Testis (tissue), 2 donors: ENCODE measurements at regions not wholly inside any gene's neighbourhood (a gene's known extent, or its start where the extent isn't known, plus 50 kb on each side); places are given as distances from the start of the nearest gene placed in this dataset.

Source experiments
- DNase-seq: peaks from one replicate; pipeline ENCODE4 v3.0.0-alpha.2; 2019
- H3K27ac ChIP-seq, 2 donors: fragments of 200-600 bp; sonication (generic); one replicate each; pipeline ENCODE4 v1.5.1; 2019
- H3K27me3 ChIP-seq: fragments of 200-600 bp; sonication (generic); one replicate; pipeline ENCODE4 v1.5.1; 2019
- H3K36me3 ChIP-seq: fragments of 200-600 bp; sonication (generic); one replicate; pipeline ENCODE4 v1.5.1; 2017; ENCODE audit warnings: low read depth; ENCODE audit errors: missing control alignments
- H3K4me1 ChIP-seq: fragments of 200-600 bp; sonication (generic); one replicate; pipeline ENCODE4 v1.5.1; 2019
- H3K4me3 ChIP-seq, 2 donors: fragments of 200-600 bp; sonication (generic); one replicate each; pipeline ENCODE4 v1.5.1; 2017 to 2019
- H3K9me3 ChIP-seq: fragments of 200-600 bp; sonication (generic); one replicate; pipeline ENCODE4 v1.5.1; 2017
- POLR2A ChIP-seq: fragments of 450-650 bp; IDR thresholded peaks from one replicate; pipeline ENCODE4 v1.6.1; 2017; ENCODE audit warnings: antibody characterized with exemption, mild to moderate bottlenecking, moderate library complexity
- WGBS, 2 donors: methylation state at CpG; one replicate each; pipeline ENCODE4 v1.1.5; 2018; 5-methylcytosine and 5-hydroxymethylcytosine counted together
- intact Hi-C: fragments of 100-400 bp; cut with DNase I; formaldehyde crosslinking; loops from one replicate; pipeline ENCODE4 v1.15.1; 2023; ENCODE audit warnings: low total_unique reads
- TF ChIP-seq, protein P1 (sequence below), 3 experiments: fragments of 450-650 bp in 2 of 3; fragments of 200-600 bp in 1 of 3; sonication (generic) in 1 of 3; IDR thresholded peaks; one replicate each; pipeline ENCODE4 v1.5.1; 2016 to 2019; ENCODE audit warnings: antibody characterized with exemption in 3 of 3, mild to moderate bottlenecking in 2 of 3, moderate library complexity in 1 of 3

DNA sequence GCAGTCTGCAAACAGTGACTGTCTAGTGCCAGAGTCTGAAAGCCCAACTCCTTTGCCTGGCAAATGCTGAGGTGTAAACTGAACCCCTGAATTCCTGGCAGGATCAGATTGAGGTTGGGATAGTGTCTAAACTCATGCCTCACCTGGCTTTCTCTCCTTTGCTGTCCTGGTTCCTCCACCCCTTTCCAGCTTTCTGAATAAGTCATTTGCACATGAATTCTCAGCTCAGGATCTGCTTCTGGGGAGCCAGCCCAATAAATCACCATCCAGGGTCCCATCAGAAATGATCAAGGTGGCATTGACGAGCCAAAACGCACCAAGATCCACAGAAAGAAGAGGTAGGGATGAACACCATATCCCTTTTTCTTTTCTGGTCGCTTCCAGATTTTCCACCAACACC lies 301.6 kb downstream of the LRFN2 start:
- WGBS, 2 donors = 48 to 62% methylated on average over 3 of the region's 3 CpGs
- Histone ChIP-seq H3K27me3 (no peaks in the 10 kb centered on the region), H3K4me3 (no peak overlapping the region), H3K27ac (no peak overlapping the region), H3K4me1 (no peaks in the 10 kb centered on the region), H3K9me3 (no peaks in the 10 kb centered on the region), H3K36me3 (no peaks in the 10 kb centered on the region)
- intact Hi-C loops = no loop called here
- no peak for DNase-seq
- TF ChIP-seq, protein P1, sequence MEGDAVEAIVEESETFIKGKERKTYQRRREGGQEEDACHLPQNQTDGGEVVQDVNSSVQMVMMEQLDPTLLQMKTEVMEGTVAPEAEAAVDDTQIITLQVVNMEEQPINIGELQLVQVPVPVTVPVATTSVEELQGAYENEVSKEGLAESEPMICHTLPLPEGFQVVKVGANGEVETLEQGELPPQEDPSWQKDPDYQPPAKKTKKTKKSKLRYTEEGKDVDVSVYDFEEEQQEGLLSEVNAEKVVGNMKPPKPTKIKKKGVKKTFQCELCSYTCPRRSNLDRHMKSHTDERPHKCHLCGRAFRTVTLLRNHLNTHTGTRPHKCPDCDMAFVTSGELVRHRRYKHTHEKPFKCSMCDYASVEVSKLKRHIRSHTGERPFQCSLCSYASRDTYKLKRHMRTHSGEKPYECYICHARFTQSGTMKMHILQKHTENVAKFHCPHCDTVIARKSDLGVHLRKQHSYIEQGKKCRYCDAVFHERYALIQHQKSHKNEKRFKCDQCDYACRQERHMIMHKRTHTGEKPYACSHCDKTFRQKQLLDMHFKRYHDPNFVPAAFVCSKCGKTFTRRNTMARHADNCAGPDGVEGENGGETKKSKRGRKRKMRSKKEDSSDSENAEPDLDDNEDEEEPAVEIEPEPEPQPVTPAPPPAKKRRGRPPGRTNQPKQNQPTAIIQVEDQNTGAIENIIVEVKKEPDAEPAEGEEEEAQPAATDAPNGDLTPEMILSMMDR (IDR thresholded peaks at IDR 0.05) = no peak
- TF ChIP-seq POLR2A = no peak

DNA sequence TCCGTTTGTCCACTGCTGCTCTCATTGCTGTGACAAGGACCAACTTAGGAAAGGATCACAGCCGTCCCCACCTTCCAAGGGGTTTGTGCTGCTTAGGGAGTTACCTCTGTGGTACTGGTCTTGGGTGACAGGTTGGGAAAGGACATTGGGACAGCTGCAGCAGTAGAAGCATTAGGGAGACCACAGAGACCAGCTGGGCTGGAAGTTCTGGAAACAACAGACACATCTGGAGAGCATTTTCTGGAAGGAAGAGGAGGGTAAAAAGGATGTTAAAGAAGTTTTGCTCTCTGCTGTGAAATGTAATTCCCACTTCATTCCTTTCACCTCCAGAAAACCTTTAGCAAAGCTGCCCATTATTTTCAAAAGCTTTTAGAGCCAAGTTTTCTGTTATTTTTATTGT lies 304.2 kb downstream of the LRFN2 start:
- intact Hi-C loops = no loop called here
- H3K27me3 ChIP-seq = no peaks in the 10 kb centered on the region
- no peak overlapping the region for H3K4me3 ChIP-seq
- TF ChIP-seq, protein P1 (IDR thresholded peaks at IDR 0.05) = no peak
- no peak for TF ChIP-seq POLR2A
- H3K36me3 ChIP-seq = no peaks in the 10 kb centered on the region
- no peak overlapping the region for H3K27ac ChIP-seq
- H3K4me1 ChIP-seq = no peaks in the 10 kb centered on the region
- DNase-seq = no peak
- 88 to 93% methylated on average over 2 of the region's 2 CpGs for WGBS, 2 donors
- H3K9me3 ChIP-seq = no peaks in the 10 kb centered on the region

DNA sequence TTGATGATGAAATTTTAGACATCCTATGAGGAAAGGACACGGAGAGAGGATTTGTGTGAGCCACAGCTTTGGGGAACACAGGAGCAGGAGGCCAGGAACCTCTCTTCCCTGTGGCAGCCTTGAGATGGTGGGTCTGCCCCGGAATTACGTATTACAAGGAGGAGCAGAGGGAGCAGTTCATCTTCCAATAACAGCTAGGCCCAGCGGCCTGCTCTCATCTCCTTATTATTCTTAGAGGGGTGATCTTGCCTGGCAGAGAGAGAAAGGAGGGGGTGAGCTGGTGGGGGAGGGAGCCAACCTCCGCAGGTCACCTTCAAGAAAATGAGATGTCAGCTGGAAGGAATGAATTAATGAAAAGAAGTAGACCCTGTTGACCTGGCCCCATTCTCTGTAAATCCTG lies 305.8 kb downstream of the LRFN2 start:
- H3K4me3 ChIP-seq = no peak overlapping the region
- TF ChIP-seq POLR2A = no peak
- TF ChIP-seq, protein P1 (IDR thresholded peaks at IDR 0.05) = no peak
- no peaks in the 10 kb centered on the region for H3K9me3 ChIP-seq
- DNase-seq = no peak
- 86 to 87% methylated on average over 5 of the region's 5 CpGs for WGBS, 2 donors
- no peaks in the 10 kb centered on the region for H3K36me3 ChIP-seq
- H3K27me3 ChIP-seq = no peaks in the 10 kb centered on the region
- peaks cover 3% of the 10 kb centered on the region for H3K4me1 ChIP-seq
- intact Hi-C loops = no loop called here
- H3K27ac ChIP-seq = no peak overlapping the region

DNA sequence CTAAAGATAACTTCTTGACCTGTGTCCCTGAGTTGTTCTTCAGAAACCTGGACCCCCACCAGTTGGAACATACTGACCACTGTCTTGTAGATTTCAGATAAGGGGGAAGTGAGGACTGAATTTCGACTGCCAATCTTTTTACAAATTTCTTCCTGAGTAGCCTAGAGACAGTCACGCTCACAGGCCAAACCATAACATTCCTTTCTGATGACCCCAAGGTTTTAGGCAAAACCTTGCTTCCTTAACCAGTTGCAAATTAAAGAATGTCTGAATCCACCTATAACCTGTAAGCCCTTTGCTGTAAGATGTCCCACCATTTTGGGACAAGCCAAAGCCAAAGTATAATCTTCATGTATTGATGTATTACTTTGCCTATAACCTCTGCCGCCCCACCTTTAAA lies 306.9 kb downstream of the LRFN2 start:
- Histone ChIP-seq H3K4me1 (peaks cover 5% of the 10 kb centered on the region), H3K27ac (no peak overlapping the region), H3K36me3 (no peaks in the 10 kb centered on the region), H3K4me3 (no peak overlapping the region), H3K9me3 (no peaks in the 10 kb centered on the region), H3K27me3 (no peaks in the 10 kb centered on the region)
- TF ChIP-seq, protein P1 (IDR thresholded peaks at IDR 0.05) = no peak
- TF ChIP-seq POLR2A = no peak
- DNase-seq = no peak
- intact Hi-C loops = no loop called here
- WGBS, 2 donors = 81 to 95% methylated on average over 3 of the region's 3 CpGs

DNA sequence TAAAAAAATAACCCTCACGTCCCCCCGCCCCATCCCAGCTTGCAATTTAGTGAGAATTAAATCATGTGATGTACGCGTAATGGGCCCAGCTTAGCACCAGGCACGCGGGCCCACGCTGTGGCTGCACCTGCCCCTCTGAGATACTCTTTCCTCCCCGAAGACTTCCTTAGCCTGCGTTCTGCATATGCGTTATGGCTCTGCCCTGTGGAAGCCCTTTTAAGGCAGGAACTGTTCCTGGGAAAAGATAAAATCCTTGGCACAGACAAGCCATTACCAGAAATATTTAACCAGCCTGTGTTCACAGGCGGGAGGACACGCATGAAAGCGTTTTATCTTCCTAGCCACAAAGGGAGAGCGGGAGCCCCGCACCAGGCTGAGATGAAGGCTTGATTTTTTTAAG lies 311.0 kb downstream of the LRFN2 start:
- no peaks in the 10 kb centered on the region for H3K27me3 ChIP-seq
- no peak overlapping the region for H3K4me3 ChIP-seq
- no peak overlapping the region for H3K27ac ChIP-seq
- no peaks in the 10 kb centered on the region for H3K36me3 ChIP-seq
- H3K9me3 ChIP-seq = no peaks in the 10 kb centered on the region
- TF ChIP-seq, protein P1 (IDR thresholded peaks at IDR 0.05) = no peak
- TF ChIP-seq POLR2A = no peak
- H3K4me1 ChIP-seq = peaks cover 5% of the 10 kb centered on the region
- WGBS, 2 donors = 34 to 37% methylated on average over 15 of the region's 15 CpGs
- DNase-seq = peak; percentile 18
- intact Hi-C loops = no loop called here
